Astrocyte (in vitro differentiated cells and primary cell): ENCODE measurements at regions not wholly inside any gene's neighbourhood (a gene's known extent, or its start where the extent isn't known, plus 50 kb on each side); places are given as distances from the start of the nearest gene placed in this dataset.

Experiments
- DNase-seq: peaks from one replicate; pipeline ENCODE4 v3.0.0-alpha.2; 2010; ENCODE audit warnings: low read depth
- FAIRE-seq: peaks from 2 replicates; lab custom pipeline; 2011; peaks lifted over from hg19 to GRCh38; lab: Jason Lieb, UNC
- H2AFZ ChIP-seq: 2 replicates; pipeline ENCODE4 v1.6.0; 2012; ENCODE audit warnings: low read depth, low read length, inconsistent platforms
- H3K27ac ChIP-seq: 2 replicates; pipeline ENCODE4 v1.5.1; 2011; ENCODE audit warnings: low read depth, low read length, inconsistent platforms
- H3K27me3 ChIP-seq: 2 replicates; pipeline ENCODE4 v1.6.0; 2011; ENCODE audit warnings: low read length, inconsistent platforms; ENCODE audit not compliant: insufficient read depth
- H3K36me3 ChIP-seq: 2 replicates; pipeline ENCODE4 v1.5.1; 2011; ENCODE audit warnings: low read length, inconsistent platforms; ENCODE audit not compliant: insufficient read depth
- H3K4me1 ChIP-seq: 2 replicates; pipeline ENCODE4 v1.5.1; 2011; ENCODE audit warnings: low read length, inconsistent platforms; ENCODE audit not compliant: insufficient read depth
- H3K4me2 ChIP-seq: 2 replicates; pipeline ENCODE4 v1.6.0; 2012; ENCODE audit warnings: low read length, inconsistent platforms
- H3K4me3 ChIP-seq: 2 replicates; pipeline ENCODE4 v1.5.1; 2011; ENCODE audit warnings: low read depth, mild to moderate bottlenecking, low read length, inconsistent platforms; ENCODE audit not compliant: insufficient read depth
- H3K79me2 ChIP-seq: 2 replicates; pipeline ENCODE4 v1.6.0; 2012; ENCODE audit warnings: mild to moderate bottlenecking, low read length, inconsistent platforms; ENCODE audit not compliant: insufficient read depth
- H3K9ac ChIP-seq: 2 replicates; pipeline ENCODE4 v1.6.0; 2012; ENCODE audit warnings: mild to moderate bottlenecking, low read length, inconsistent platforms
- H3K9me3 ChIP-seq: 2 replicates; pipeline ENCODE4 v1.5.1; 2012; ENCODE audit warnings: low read depth, mild to moderate bottlenecking, low read length, inconsistent platforms; ENCODE audit not compliant: insufficient read depth
- H4K20me1 ChIP-seq: 2 replicates; pipeline ENCODE4 v1.6.0; 2012; ENCODE audit warnings: low read length, inconsistent platforms; ENCODE audit not compliant: insufficient read depth
- H3K27ac Mint-ChIP-seq: one replicate; pipeline ENCODE4 v1.8.0; 2021; ENCODE audit warnings: mild to moderate bottlenecking, mixed read lengths; ENCODE audit not compliant: unreplicated experiment
- H3K27me3 Mint-ChIP-seq: one replicate; pipeline ENCODE4 v1.8.0; 2021; ENCODE audit warnings: low read depth, mixed read lengths; ENCODE audit not compliant: unreplicated experiment
- H3K36me3 Mint-ChIP-seq: one replicate; pipeline ENCODE4 v1.8.0; 2021; ENCODE audit warnings: low read depth, mixed read lengths; ENCODE audit not compliant: unreplicated experiment
- H3K4me1 Mint-ChIP-seq: one replicate; pipeline ENCODE4 v1.8.0; 2021; ENCODE audit warnings: low read depth, mixed read lengths; ENCODE audit not compliant: unreplicated experiment
- H3K4me3 Mint-ChIP-seq: one replicate; pipeline ENCODE4 v1.8.0; 2021; ENCODE audit warnings: mild to moderate bottlenecking, moderate library complexity, mixed read lengths; ENCODE audit not compliant: unreplicated experiment
- H3K9me3 Mint-ChIP-seq: one replicate; pipeline ENCODE4 v1.8.0; 2021; ENCODE audit warnings: mild to moderate bottlenecking, mixed read lengths; ENCODE audit not compliant: unreplicated experiment
- EZH2 ChIP-seq: IDR thresholded peaks from 2 replicates; pipeline ENCODE4 v1.6.1; 2012; ENCODE audit warnings: mild to moderate bottlenecking, low read length, inconsistent platforms; ENCODE audit not compliant: insufficient read depth
- TF ChIP-seq, protein P1 (sequence below): IDR thresholded peaks from 2 replicates; pipeline ENCODE4 v1.5.1; 2011; ENCODE audit warnings: low read depth, mild to moderate bottlenecking, inconsistent platforms, low read length, moderate library complexity; ENCODE audit not compliant: insufficient read depth

- DNase-seq: no peak
- Histone ChIP-seq H4K20me1 (no peaks in the 10 kb centered on the region), H2AFZ (no peak overlapping the region), H3K79me2 (no peaks in the 10 kb centered on the region), H3K9ac (no peak overlapping the region), H3K27ac (no peak overlapping the region), H3K9me3 (no peaks in the 10 kb centered on the region), H3K4me2 (no peak overlapping the region), H3K4me3 (no peak overlapping the region), H3K36me3 (no peaks in the 10 kb centered on the region), H3K4me1 (no peaks in the 10 kb centered on the region), H3K27me3 (no peaks in the 10 kb centered on the region)
- Mint-ChIP-seq H3K9me3 (no peaks in the 10 kb centered on the region), H3K4me1 (no peaks in the 10 kb centered on the region), H3K27me3 (peaks cover 12% of the 10 kb centered on the region), H3K27ac (no peak overlapping the region), H3K36me3 (no peaks in the 10 kb centered on the region), H3K4me3 (no peak overlapping the region)
- TF ChIP-seq EZH2: no peak
- TF ChIP-seq, protein P1, sequence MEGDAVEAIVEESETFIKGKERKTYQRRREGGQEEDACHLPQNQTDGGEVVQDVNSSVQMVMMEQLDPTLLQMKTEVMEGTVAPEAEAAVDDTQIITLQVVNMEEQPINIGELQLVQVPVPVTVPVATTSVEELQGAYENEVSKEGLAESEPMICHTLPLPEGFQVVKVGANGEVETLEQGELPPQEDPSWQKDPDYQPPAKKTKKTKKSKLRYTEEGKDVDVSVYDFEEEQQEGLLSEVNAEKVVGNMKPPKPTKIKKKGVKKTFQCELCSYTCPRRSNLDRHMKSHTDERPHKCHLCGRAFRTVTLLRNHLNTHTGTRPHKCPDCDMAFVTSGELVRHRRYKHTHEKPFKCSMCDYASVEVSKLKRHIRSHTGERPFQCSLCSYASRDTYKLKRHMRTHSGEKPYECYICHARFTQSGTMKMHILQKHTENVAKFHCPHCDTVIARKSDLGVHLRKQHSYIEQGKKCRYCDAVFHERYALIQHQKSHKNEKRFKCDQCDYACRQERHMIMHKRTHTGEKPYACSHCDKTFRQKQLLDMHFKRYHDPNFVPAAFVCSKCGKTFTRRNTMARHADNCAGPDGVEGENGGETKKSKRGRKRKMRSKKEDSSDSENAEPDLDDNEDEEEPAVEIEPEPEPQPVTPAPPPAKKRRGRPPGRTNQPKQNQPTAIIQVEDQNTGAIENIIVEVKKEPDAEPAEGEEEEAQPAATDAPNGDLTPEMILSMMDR: no peak
- FAIRE-seq: no peak
These were observed 90.6 kb downstream of the TTLL2 start for GRCh38 chr6:167415441-167415961.

GRCh38 chr6:167416676-167417430 is 92.0 kb downstream of the TTLL2 start:
- Histone ChIP-seq H3K9ac (no peak overlapping the region), H3K4me2 (no peak overlapping the region), H4K20me1 (no peaks in the 10 kb centered on the region), H3K9me3 (no peaks in the 10 kb centered on the region), H3K36me3 (no peaks in the 10 kb centered on the region), H3K27ac (no peak overlapping the region), H3K79me2 (no peaks in the 10 kb centered on the region), H2AFZ (no peak overlapping the region), H3K4me1 (no peaks in the 10 kb centered on the region), H3K27me3 (no peaks in the 10 kb centered on the region), H3K4me3 (no peak overlapping the region)
- Mint-ChIP-seq H3K4me3 (no peak overlapping the region), H3K4me1 (no peaks in the 10 kb centered on the region), H3K27me3 (peaks cover 8% of the 10 kb centered on the region), H3K9me3 (no peaks in the 10 kb centered on the region), H3K36me3 (no peaks in the 10 kb centered on the region), H3K27ac (no peak overlapping the region)
- FAIRE-seq: no peak
- DNase-seq: no peak
- TF ChIP-seq, protein P1: no peak
- TF ChIP-seq EZH2: no peak

- no peak overlapping the region for H3K4me3 ChIP-seq
- no peak overlapping the region for H2AFZ ChIP-seq
- no peak for DNase-seq
- no peaks in the 10 kb centered on the region for H3K36me3 ChIP-seq
- TF ChIP-seq, protein P1: no peak
- no peak for TF ChIP-seq EZH2
- peaks cover 4% of the 10 kb centered on the region for H3K27me3 Mint-ChIP-seq
- FAIRE-seq: no peak
- no peaks in the 10 kb centered on the region for H3K9me3 Mint-ChIP-seq
- H3K36me3 Mint-ChIP-seq: no peaks in the 10 kb centered on the region
- H3K9ac ChIP-seq: no peak overlapping the region
- H4K20me1 ChIP-seq: no peaks in the 10 kb centered on the region
- H3K4me2 ChIP-seq: no peak overlapping the region
- H3K4me1 ChIP-seq: no peaks in the 10 kb centered on the region
- no peak overlapping the region for H3K27ac ChIP-seq
- H3K27me3 ChIP-seq: no peaks in the 10 kb centered on the region
- H3K27ac Mint-ChIP-seq: no peak overlapping the region
- H3K79me2 ChIP-seq: no peaks in the 10 kb centered on the region
- no peak overlapping the region for H3K4me3 Mint-ChIP-seq
- H3K9me3 ChIP-seq: no peaks in the 10 kb centered on the region
- no peaks in the 10 kb centered on the region for H3K4me1 Mint-ChIP-seq
These were observed 95.3 kb downstream of the TTLL2 start for GRCh38 chr6:167420177-167420576.
